ENCODE measurements at regions not wholly inside any gene's neighbourhood (a gene's known extent, or its start where the extent isn't known, plus 50 kb on each side); places are given as distances from the start of the nearest gene placed in this dataset.

DNA sequence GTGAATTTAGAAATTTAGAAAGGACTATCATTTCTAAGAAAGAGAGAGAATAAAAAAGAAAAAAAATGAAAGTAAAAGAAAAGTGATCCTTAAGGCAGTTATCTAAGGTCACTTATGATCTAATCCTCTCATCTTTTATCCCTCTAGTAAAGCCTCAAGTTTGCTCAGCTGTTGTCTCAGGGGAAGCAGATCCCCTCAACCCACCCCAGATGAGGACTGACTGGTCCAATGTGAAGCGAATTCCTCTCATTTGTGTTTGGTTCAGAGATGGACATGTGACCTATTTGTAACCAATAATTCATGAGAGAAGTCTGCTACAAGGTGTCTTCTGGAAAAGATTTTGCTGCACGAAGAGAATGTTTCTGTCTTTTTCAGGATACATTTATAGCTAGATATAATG, 1591.3 kb downstream of the ADGRL3 start:
- Histone ChIP-seq H3K4me1 (ENCODE audit: control insufficient read depth in 1 of 2, insufficient read depth in 2 of 2, low read length in 2 of 2) (no peaks in the 10 kb centered on the region), H3K27ac (ENCODE audit: low read length) (no peak overlapping the region), H3K27me3 (ENCODE audit: low read depth, low read length) (no peaks in the 10 kb centered on the region), H3K36me3 (ENCODE audit: control insufficient read depth in 1 of 2, insufficient read depth in 2 of 2, low read length in 2 of 2) (no peaks in the 10 kb centered on the region), H3K9me3 (ENCODE audit: control insufficient read depth in 1 of 2, low read length in 2 of 2) (no peaks in the 10 kb centered on the region), H3K4me3 (ENCODE audit: low read depth in 1 of 2, low read length in 2 of 2) (no peak overlapping the region)

GRCh38 chr4:62771983-62772557, 1571.9 kb downstream of the ADGRL3 start:
- no peaks in the 10 kb centered on the region for H3K4me1 ChIP-seq (ENCODE audit: control insufficient read depth in 1 of 2, insufficient read depth in 2 of 2, low read length in 2 of 2)
- no peaks in the 10 kb centered on the region for H3K27me3 ChIP-seq (ENCODE audit: low read depth, low read length)
- H3K9me3 ChIP-seq (ENCODE audit: control insufficient read depth in 1 of 2, low read length in 2 of 2) = no peaks in the 10 kb centered on the region
- H3K27ac ChIP-seq (ENCODE audit: low read length) = no peak overlapping the region
- H3K36me3 ChIP-seq (ENCODE audit: control insufficient read depth in 1 of 2, insufficient read depth in 2 of 2, low read length in 2 of 2) = no peaks in the 10 kb centered on the region
- no peak overlapping the region for H3K4me3 ChIP-seq (ENCODE audit: low read depth in 1 of 2, low read length in 2 of 2)

- Histone ChIP-seq H3K4me3 (ENCODE audit: low read depth in 1 of 2, low read length in 2 of 2) (no peak overlapping the region), H3K27ac (ENCODE audit: low read length) (no peak overlapping the region), H3K27me3 (ENCODE audit: low read depth, low read length) (no peaks in the 10 kb centered on the region), H3K4me1 (ENCODE audit: control insufficient read depth in 1 of 2, insufficient read depth in 2 of 2, low read length in 2 of 2) (no peaks in the 10 kb centered on the region), H3K36me3 (ENCODE audit: control insufficient read depth in 1 of 2, insufficient read depth in 2 of 2, low read length in 2 of 2) (no peaks in the 10 kb centered on the region), H3K9me3 (ENCODE audit: control insufficient read depth in 1 of 2, low read length in 2 of 2) (peaks cover 0 to 2% of the 10 kb centered on the region in 2 donors)
Observed at GRCh38 chr4:62740296-62740695, 1540.2 kb downstream of the ADGRL3 start.

DNA sequence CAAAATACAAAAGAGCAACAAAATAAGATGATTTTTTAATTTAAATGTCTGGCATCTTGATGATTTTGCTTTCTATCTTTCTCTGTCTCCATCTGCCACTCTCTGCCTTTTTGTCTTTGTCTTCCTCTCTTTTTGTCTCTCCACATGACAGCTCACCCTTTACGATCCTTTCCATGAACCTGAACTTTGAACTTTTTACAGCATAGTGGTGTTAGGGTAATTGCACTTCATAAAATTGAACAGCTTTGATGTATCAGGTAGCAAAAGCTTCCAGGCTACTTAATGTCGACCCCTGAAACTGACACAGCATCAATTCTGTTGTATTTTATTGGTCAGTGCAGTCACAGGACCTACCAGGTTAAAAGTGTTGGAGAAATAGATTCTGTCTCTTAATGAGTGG, 1517.0 kb downstream of the ADGRL3 start:
- no peak overlapping the region for H3K4me3 ChIP-seq (ENCODE audit: low read depth in 1 of 2, low read length in 2 of 2)
- no peaks in the 10 kb centered on the region for H3K36me3 ChIP-seq (ENCODE audit: control insufficient read depth in 1 of 2, insufficient read depth in 2 of 2, low read length in 2 of 2)
- H3K27ac ChIP-seq (ENCODE audit: low read length) = no peak overlapping the region
- no peaks in the 10 kb centered on the region for H3K27me3 ChIP-seq (ENCODE audit: low read depth, low read length)
- H3K9me3 ChIP-seq (ENCODE audit: control insufficient read depth in 1 of 2, low read length in 2 of 2) = no peaks in the 10 kb centered on the region
- H3K4me1 ChIP-seq (ENCODE audit: control insufficient read depth in 1 of 2, insufficient read depth in 2 of 2, low read length in 2 of 2) = no peaks in the 10 kb centered on the region

GRCh38 chr4:62711575-62711974, 1511.4 kb downstream of the ADGRL3 start:
- Histone ChIP-seq H3K4me3 (ENCODE audit: low read depth in 1 of 2, low read length in 2 of 2) (no peak overlapping the region), H3K27me3 (ENCODE audit: low read depth, low read length) (no peaks in the 10 kb centered on the region)

DNA sequence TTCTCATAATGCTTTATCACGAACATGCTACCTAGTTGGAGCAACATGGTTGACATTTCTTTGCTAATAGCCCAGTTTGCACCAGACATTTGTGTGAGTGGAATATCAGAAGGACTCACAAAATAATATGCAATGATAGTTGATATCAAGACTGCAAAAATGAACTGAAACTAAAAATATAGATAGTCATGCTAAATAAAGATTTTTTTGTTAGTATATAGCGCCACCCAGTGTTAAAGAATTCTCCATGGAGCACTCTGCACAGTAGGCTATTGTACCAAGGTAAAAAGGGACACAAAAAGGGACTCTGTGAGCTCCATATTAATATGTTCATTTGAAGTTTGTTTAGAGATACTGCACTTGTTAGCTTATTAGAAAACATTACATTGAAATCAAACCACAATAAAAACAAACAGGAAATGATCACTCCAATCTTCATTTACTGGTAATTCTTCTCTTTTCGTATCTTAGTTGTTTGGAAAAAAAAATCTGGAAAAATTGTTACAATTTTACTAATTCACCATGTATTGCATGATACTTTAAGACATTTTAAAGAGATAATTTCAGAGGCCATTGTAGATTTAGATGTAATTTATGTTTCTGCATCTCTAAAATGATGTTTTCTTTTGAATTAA, 1509.6 kb downstream of the ADGRL3 start:
- Histone ChIP-seq H3K9me3 (ENCODE audit: control insufficient read depth in 1 of 2, low read length in 2 of 2) (no peaks in the 10 kb centered on the region), H3K4me3 (ENCODE audit: low read depth in 1 of 2, low read length in 2 of 2) (peak overlapping the region; percentile 7 to 50), H3K27ac (ENCODE audit: low read length) (no peak overlapping the region), H3K4me1 (ENCODE audit: control insufficient read depth in 1 of 2, insufficient read depth in 2 of 2, low read length in 2 of 2) (no peaks in the 10 kb centered on the region), H3K36me3 (ENCODE audit: control insufficient read depth in 1 of 2, insufficient read depth in 2 of 2, low read length in 2 of 2) (no peaks in the 10 kb centered on the region), H3K27me3 (ENCODE audit: low read depth, low read length) (no peaks in the 10 kb centered on the region)

More at GRCh38 chr4:62711575-62711974, 1511.4 kb downstream of the ADGRL3 start:
- no peaks in the 10 kb centered on the region for H3K36me3 ChIP-seq (ENCODE audit: control insufficient read depth in 1 of 2, insufficient read depth in 2 of 2, low read length in 2 of 2)
- no peaks in the 10 kb centered on the region for H3K9me3 ChIP-seq (ENCODE audit: control insufficient read depth in 1 of 2, low read length in 2 of 2)
- H3K4me1 ChIP-seq (ENCODE audit: control insufficient read depth in 1 of 2, insufficient read depth in 2 of 2, low read length in 2 of 2) = no peaks in the 10 kb centered on the region
- H3K27ac ChIP-seq (ENCODE audit: low read length) = no peak overlapping the region

DNA sequence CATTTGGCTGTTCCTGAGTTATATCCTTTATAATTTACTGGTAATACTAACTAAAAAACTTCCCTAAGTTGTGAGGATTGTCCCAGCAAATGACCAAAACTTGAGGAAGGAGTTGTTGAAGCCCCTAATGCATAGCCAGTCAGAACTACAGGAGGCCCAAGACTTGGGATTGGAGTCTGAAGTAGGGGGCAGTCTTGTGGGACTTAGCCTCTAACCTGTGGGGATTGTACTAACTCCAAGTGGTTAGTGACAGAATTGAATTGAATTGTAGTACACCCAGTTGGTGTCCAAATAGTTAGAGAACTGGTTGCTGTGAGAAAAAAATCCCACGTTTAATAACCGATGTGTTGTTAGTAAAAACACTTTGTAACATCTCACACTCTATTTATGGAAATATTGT, 1506.3 kb downstream of the ADGRL3 start:
- Histone ChIP-seq H3K36me3 (ENCODE audit: control insufficient read depth in 1 of 2, insufficient read depth in 2 of 2, low read length in 2 of 2) (no peaks in the 10 kb centered on the region), H3K4me3 (ENCODE audit: low read depth in 1 of 2, low read length in 2 of 2) (no peak overlapping the region), H3K4me1 (ENCODE audit: control insufficient read depth in 1 of 2, insufficient read depth in 2 of 2, low read length in 2 of 2) (no peaks in the 10 kb centered on the region), H3K27me3 (ENCODE audit: low read depth, low read length) (no peaks in the 10 kb centered on the region), H3K27ac (ENCODE audit: low read length) (no peak overlapping the region), H3K9me3 (ENCODE audit: control insufficient read depth in 1 of 2, low read length in 2 of 2) (no peaks in the 10 kb centered on the region)

- Histone ChIP-seq H3K36me3 (ENCODE audit: control insufficient read depth in 1 of 2, insufficient read depth in 2 of 2, low read length in 2 of 2) (no peaks in the 10 kb centered on the region), H3K27me3 (ENCODE audit: low read depth, low read length) (no peaks in the 10 kb centered on the region)
Observed at GRCh38 chr4:62683799-62684566, 1483.9 kb downstream of the ADGRL3 start.

GRCh38 chr4:62676962-62677361, 1476.8 kb downstream of the ADGRL3 start:
- no peaks in the 10 kb centered on the region for H3K4me1 ChIP-seq (ENCODE audit: control insufficient read depth in 1 of 2, insufficient read depth in 2 of 2, low read length in 2 of 2)
- no peak overlapping the region for H3K27ac ChIP-seq (ENCODE audit: low read length)
- H3K27me3 ChIP-seq (ENCODE audit: low read depth, low read length) = no peaks in the 10 kb centered on the region
- no peaks in the 10 kb centered on the region for H3K9me3 ChIP-seq (ENCODE audit: control insufficient read depth in 1 of 2, low read length in 2 of 2)
- H3K4me3 ChIP-seq (ENCODE audit: low read depth in 1 of 2, low read length in 2 of 2) = no peak overlapping the region
- H3K36me3 ChIP-seq (ENCODE audit: control insufficient read depth in 1 of 2, insufficient read depth in 2 of 2, low read length in 2 of 2) = no peaks in the 10 kb centered on the region

More at GRCh38 chr4:62683799-62684566, 1483.9 kb downstream of the ADGRL3 start:
- H3K4me3 ChIP-seq (ENCODE audit: low read depth in 1 of 2, low read length in 2 of 2) = no peak overlapping the region
- no peaks in the 10 kb centered on the region for H3K4me1 ChIP-seq (ENCODE audit: control insufficient read depth in 1 of 2, insufficient read depth in 2 of 2, low read length in 2 of 2)
- H3K9me3 ChIP-seq (ENCODE audit: control insufficient read depth in 1 of 2, low read length in 2 of 2) = no peaks in the 10 kb centered on the region
- H3K27ac ChIP-seq (ENCODE audit: low read length) = no peak overlapping the region

DNA sequence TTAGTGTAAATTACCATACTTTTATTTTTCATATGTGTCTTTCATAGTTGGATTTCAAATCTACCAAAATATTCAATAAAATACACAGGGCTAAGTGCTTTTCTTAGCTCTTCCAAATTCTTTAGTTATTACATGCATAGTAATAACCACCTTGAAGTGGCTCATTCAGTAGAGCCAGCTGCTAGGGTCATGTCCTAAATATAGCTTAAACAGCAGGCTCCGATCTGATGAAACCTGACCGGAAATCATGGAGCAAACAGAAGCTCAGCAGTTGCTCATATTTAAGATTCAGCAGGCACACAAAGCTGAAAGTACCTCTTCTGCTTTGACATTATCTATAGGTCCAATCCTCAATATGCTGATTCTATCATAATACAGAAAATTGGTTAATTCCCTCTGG, 1470.4 kb downstream of the ADGRL3 start:
- no peak overlapping the region for H3K27ac ChIP-seq (ENCODE audit: low read length)
- no peaks in the 10 kb centered on the region for H3K9me3 ChIP-seq (ENCODE audit: control insufficient read depth in 1 of 2, low read length in 2 of 2)
- no peaks in the 10 kb centered on the region for H3K27me3 ChIP-seq (ENCODE audit: low read depth, low read length)
- H3K36me3 ChIP-seq (ENCODE audit: control insufficient read depth in 1 of 2, insufficient read depth in 2 of 2, low read length in 2 of 2) = no peaks in the 10 kb centered on the region
- no peak overlapping the region for H3K4me3 ChIP-seq (ENCODE audit: low read depth in 1 of 2, low read length in 2 of 2)
- no peaks in the 10 kb centered on the region for H3K4me1 ChIP-seq (ENCODE audit: control insufficient read depth in 1 of 2, insufficient read depth in 2 of 2, low read length in 2 of 2)

GRCh38 chr4:62661821-62662220, 1461.7 kb downstream of the ADGRL3 start:
- no peaks in the 10 kb centered on the region for H3K4me1 ChIP-seq (ENCODE audit: control insufficient read depth in 1 of 2, insufficient read depth in 2 of 2, low read length in 2 of 2)
- no peaks in the 10 kb centered on the region for H3K27me3 ChIP-seq (ENCODE audit: low read depth, low read length)
- no peak overlapping the region for H3K4me3 ChIP-seq (ENCODE audit: low read depth in 1 of 2, low read length in 2 of 2)
- H3K27ac ChIP-seq (ENCODE audit: low read length) = no peak overlapping the region
- H3K9me3 ChIP-seq (ENCODE audit: control insufficient read depth in 1 of 2, low read length in 2 of 2) = no peaks in the 10 kb centered on the region
- H3K36me3 ChIP-seq (ENCODE audit: control insufficient read depth in 1 of 2, insufficient read depth in 2 of 2, low read length in 2 of 2) = no peaks in the 10 kb centered on the region

Data from muscle layer of duodenum (tissue), 2 donors.